ENCODE measurements at regions not wholly inside any gene's neighbourhood (a gene's known extent, or its start where the extent isn't known, plus 50 kb on each side); places are given as distances from the start of the nearest gene placed in this dataset.

- ChIA-PET CTCF (no interaction called here), POLR2A (no interaction called here)
- Histone ChIP-seq H3K4me3 (ENCODE audit: low read depth, low read length) (no peak overlapping the region), H3K9me3 (ENCODE audit: control insufficient read depth, insufficient read depth, low read length) (no peaks in the 10 kb centered on the region), H3K27ac (ENCODE audit: low read depth, low read length) (no peak overlapping the region), H3K27me3 (ENCODE audit: control insufficient read depth, insufficient read depth, low read length) (no peaks in the 10 kb centered on the region)
- TF ChIP-seq, protein P1, sequence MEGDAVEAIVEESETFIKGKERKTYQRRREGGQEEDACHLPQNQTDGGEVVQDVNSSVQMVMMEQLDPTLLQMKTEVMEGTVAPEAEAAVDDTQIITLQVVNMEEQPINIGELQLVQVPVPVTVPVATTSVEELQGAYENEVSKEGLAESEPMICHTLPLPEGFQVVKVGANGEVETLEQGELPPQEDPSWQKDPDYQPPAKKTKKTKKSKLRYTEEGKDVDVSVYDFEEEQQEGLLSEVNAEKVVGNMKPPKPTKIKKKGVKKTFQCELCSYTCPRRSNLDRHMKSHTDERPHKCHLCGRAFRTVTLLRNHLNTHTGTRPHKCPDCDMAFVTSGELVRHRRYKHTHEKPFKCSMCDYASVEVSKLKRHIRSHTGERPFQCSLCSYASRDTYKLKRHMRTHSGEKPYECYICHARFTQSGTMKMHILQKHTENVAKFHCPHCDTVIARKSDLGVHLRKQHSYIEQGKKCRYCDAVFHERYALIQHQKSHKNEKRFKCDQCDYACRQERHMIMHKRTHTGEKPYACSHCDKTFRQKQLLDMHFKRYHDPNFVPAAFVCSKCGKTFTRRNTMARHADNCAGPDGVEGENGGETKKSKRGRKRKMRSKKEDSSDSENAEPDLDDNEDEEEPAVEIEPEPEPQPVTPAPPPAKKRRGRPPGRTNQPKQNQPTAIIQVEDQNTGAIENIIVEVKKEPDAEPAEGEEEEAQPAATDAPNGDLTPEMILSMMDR (IDR thresholded peaks at IDR 0.05; ENCODE audit: low read depth, low read length), result no peak
- no peak for DNase-seq (ENCODE audit: low read depth, low spot score)
Measured at GRCh38 chr4:176507845-176508533, 188.2 kb downstream of the SPCS3 start.

DNA sequence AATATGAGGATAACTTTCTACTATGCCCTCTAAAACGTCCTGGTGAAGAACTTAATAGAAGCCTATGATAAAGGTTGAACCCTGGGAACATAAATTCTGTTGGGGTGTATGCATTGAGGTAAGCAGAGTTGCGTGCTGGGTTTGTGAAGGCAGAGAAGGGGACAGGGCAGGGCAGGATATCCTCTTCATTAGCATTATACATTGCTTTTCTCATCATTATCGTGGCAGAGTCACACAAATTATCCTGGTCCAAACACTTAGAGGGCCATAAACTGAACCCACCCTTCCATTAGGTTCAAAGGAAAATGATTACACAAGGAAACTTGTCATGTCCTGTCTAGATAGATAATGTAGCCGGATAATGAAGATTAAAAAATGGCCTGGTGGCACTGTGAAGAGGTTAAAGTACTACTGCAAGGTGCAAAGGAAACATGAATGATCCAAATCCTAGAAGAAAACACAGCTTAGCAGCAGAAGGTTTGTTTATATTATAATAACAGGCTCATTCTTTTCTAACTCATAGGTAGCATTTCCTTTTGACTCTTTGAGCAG lies 189.1 kb downstream of the SPCS3 start:
- no peaks in the 10 kb centered on the region for H3K27me3 ChIP-seq (ENCODE audit: control insufficient read depth, insufficient read depth, low read length)
- CTCF ChIA-PET, result no interaction called here
- POLR2A ChIA-PET, result no interaction called here
- no peak for DNase-seq (ENCODE audit: low read depth, low spot score)
- no peak overlapping the region for H3K4me3 ChIP-seq (ENCODE audit: low read depth, low read length)
- TF ChIP-seq, protein P1 (IDR thresholded peaks at IDR 0.05; ENCODE audit: low read depth, low read length), result no peak
- no peak overlapping the region for H3K27ac ChIP-seq (ENCODE audit: low read depth, low read length)
- no peaks in the 10 kb centered on the region for H3K9me3 ChIP-seq (ENCODE audit: control insufficient read depth, insufficient read depth, low read length)

- no peak for DNase-seq (ENCODE audit: low read depth, low spot score)
- ChIA-PET CTCF (no interaction called here), POLR2A (no interaction called here)
- no peak overlapping the region for H3K27ac ChIP-seq (ENCODE audit: low read depth, low read length)
- H3K9me3 ChIP-seq (ENCODE audit: control insufficient read depth, insufficient read depth, low read length), result no peaks in the 10 kb centered on the region
- no peaks in the 10 kb centered on the region for H3K27me3 ChIP-seq (ENCODE audit: control insufficient read depth, insufficient read depth, low read length)
- H3K4me3 ChIP-seq (ENCODE audit: low read depth, low read length), result no peak overlapping the region
- TF ChIP-seq, protein P1 (IDR thresholded peaks at IDR 0.05; ENCODE audit: low read depth, low read length), result no peak
Measured at GRCh38 chr4:176525576-176525975, 205.8 kb downstream of the SPCS3 start.

- TF ChIP-seq, protein P1 (IDR thresholded peaks at IDR 0.05; ENCODE audit: low read depth, low read length), result no peak
- H3K9me3 ChIP-seq (ENCODE audit: control insufficient read depth, insufficient read depth, low read length), result no peaks in the 10 kb centered on the region
- H3K4me3 ChIP-seq (ENCODE audit: low read depth, low read length), result no peak overlapping the region
- DNase-seq (ENCODE audit: low read depth, low spot score), result no peak
- CTCF ChIA-PET, result no interaction called here
- H3K27me3 ChIP-seq (ENCODE audit: control insufficient read depth, insufficient read depth, low read length), result no peaks in the 10 kb centered on the region
- POLR2A ChIA-PET, result no interaction called here
- no peak overlapping the region for H3K27ac ChIP-seq (ENCODE audit: low read depth, low read length)
Measured at GRCh38 chr4:176526704-176527103, 206.9 kb downstream of the SPCS3 start.

GRCh38 chr4:176529574-176529973 lies 209.8 kb downstream of the SPCS3 start:
- Histone ChIP-seq H3K4me3 (ENCODE audit: low read depth, low read length) (no peak overlapping the region), H3K9me3 (ENCODE audit: control insufficient read depth, insufficient read depth, low read length) (no peaks in the 10 kb centered on the region), H3K27me3 (ENCODE audit: control insufficient read depth, insufficient read depth, low read length) (no peaks in the 10 kb centered on the region), H3K27ac (ENCODE audit: low read depth, low read length) (no peak overlapping the region)
- POLR2A ChIA-PET, result no interaction called here
- TF ChIP-seq, protein P1 (IDR thresholded peaks at IDR 0.05; ENCODE audit: low read depth, low read length), result no peak
- DNase-seq (ENCODE audit: low read depth, low spot score), result no peak
- CTCF ChIA-PET, result no interaction called here

All from AG04450 (cell line).